Type B pancreatic cell (in vitro differentiated cells): ENCODE measurements at regions not wholly inside any gene's neighbourhood (a gene's known extent, or its start where the extent isn't known, plus 50 kb on each side); places are given as distances from the start of the nearest gene placed in this dataset.

Experiments used
- DNase-seq: peaks from one replicate; pipeline ENCODE4 v3.0.0; 2021; ENCODE audit warnings: mixed read lengths; ENCODE audit not compliant: unreplicated experiment; ENCODE audit errors: extremely low spot score
- H3K27ac Mint-ChIP-seq: 2 replicates; pipeline ENCODE4 v1.8.0; 2021; ENCODE audit warnings: mild to moderate bottlenecking, mixed read lengths
- H3K27me3 Mint-ChIP-seq: 2 replicates; pipeline ENCODE4 v1.8.0; 2021; ENCODE audit warnings: mixed read lengths
- H3K36me3 Mint-ChIP-seq: 2 replicates; pipeline ENCODE4 v1.8.0; 2021; ENCODE audit warnings: mixed read lengths
- H3K4me1 Mint-ChIP-seq: one replicate; pipeline ENCODE4 v1.8.0; 2021; ENCODE audit warnings: mixed read lengths; ENCODE audit not compliant: unreplicated experiment
- H3K4me3 Mint-ChIP-seq: 2 replicates; pipeline ENCODE4 v1.8.0; 2021; ENCODE audit warnings: mild to moderate bottlenecking, mixed read lengths
- H3K9me3 Mint-ChIP-seq: 2 replicates; pipeline ENCODE4 v1.8.0; 2021; ENCODE audit warnings: mixed read lengths
- CTCF ChIP-seq: fragments of 200-600 bp; sonication (generic); conservative IDR thresholded peaks from 2 replicates; pipeline ENCODE4 v1.5.0; 2021; ENCODE audit warnings: antibody characterized with exemption, mild to moderate bottlenecking

- Mint-ChIP-seq H3K4me3 (no peak overlapping the region), H3K36me3 (no peaks in the 10 kb centered on the region), H3K27me3 (no peaks in the 10 kb centered on the region), H3K27ac (no peak overlapping the region), H3K9me3 (peaks cover 5% of the 10 kb centered on the region), H3K4me1 (peaks cover 24% of the 10 kb centered on the region)
- DNase-seq, result no peak
- TF ChIP-seq CTCF, result no peak
Measured at GRCh38 chr9:1462626-1463308, 412.6 kb downstream of the DMRT2 start.

DNA sequence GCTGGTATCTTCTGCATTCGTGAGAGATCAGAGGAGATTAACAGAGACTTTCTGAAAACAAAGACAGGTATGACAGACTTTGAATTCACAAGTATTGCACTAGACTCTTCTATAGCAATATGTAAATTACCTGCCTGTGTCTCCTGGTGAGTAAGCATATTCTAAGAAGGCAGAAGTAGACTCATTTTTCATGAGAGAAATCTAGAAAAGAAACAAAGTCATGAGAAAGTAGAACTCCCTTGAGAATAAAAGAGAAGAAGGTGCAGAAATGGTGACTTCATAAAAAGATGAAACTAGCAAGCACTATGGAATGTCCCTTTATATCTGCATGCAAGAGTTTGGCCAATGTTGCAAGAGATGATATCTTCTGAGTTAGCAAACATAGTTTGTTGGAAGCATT lies 419.8 kb downstream of the DMRT2 start:
- no peak overlapping the region for H3K27ac Mint-ChIP-seq
- H3K36me3 Mint-ChIP-seq, result no peaks in the 10 kb centered on the region
- H3K4me1 Mint-ChIP-seq, result no peaks in the 10 kb centered on the region
- no peak for DNase-seq
- TF ChIP-seq CTCF, result no peak
- no peaks in the 10 kb centered on the region for H3K27me3 Mint-ChIP-seq
- no peaks in the 10 kb centered on the region for H3K9me3 Mint-ChIP-seq
- no peak overlapping the region for H3K4me3 Mint-ChIP-seq

- Mint-ChIP-seq H3K27me3 (no peaks in the 10 kb centered on the region), H3K27ac (no peak overlapping the region), H3K4me1 (no peaks in the 10 kb centered on the region), H3K36me3 (no peaks in the 10 kb centered on the region), H3K9me3 (peaks cover 7% of the 10 kb centered on the region), H3K4me3 (no peak overlapping the region)
- TF ChIP-seq CTCF, result no peak
- DNase-seq, result no peak
Measured at GRCh38 chr9:1473956-1474634, 423.9 kb downstream of the DMRT2 start.

- no peak for TF ChIP-seq CTCF
- no peak for DNase-seq
Measured at GRCh38 chr9:1474671-1475070, 424.5 kb downstream of the DMRT2 start.

DNA sequence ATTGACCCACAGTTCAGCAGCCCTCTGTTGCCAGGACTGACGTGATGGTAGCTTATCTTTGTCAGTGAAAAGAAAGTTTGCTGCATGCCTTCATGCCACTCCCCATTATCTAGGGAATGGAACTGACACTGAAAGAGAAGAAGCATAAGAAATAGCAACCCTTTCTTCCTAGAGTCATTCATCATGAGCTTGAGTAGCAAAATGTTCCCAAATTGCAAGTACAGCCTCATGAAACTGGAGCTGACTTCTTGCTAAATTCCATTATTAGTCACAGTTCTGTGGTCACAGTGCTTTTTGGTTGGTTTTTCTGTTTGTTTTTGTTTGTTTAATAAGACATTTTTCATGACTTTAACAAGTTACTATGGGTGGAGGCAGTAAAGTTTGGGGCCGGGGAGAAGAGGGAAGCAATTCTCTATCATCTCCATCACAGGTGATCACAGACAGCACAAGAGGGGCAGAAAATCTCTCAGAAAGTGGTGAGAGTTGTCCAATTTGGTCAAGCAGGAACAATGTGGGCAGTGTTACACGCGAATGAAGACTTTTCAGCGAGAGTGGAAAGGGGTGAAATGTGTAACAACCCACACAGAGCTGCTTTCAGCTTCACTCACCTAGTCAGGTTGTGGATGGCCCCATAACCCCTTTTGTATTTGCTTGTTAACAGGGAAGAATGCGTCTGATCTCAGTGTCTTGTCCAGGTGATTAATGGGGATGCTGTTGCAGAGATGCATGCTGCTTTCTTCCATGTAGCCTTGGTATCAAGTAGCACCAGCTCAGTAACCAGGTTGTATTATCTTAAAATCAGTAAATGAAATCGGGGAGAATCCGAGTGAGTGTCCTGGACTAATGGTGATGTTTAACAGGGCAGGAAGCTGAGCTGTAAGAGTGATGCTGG lies 440.4 kb downstream of the DMRT2 start:
- Mint-ChIP-seq H3K27ac (peak overlapping the region; percentile 94), H3K4me1 (peaks cover 26% of the 10 kb centered on the region), H3K36me3 (peaks cover 7% of the 10 kb centered on the region), H3K9me3 (peaks cover 9% of the 10 kb centered on the region), H3K4me3 (peak overlapping the region; percentile 72), H3K27me3 (no peaks in the 10 kb centered on the region)
- no peak for DNase-seq
- TF ChIP-seq CTCF, result no peak

More at GRCh38 chr9:1474671-1475070, 424.5 kb downstream of the DMRT2 start:
- H3K4me1 Mint-ChIP-seq, result no peaks in the 10 kb centered on the region
- H3K4me3 Mint-ChIP-seq, result no peak overlapping the region
- H3K9me3 Mint-ChIP-seq, result peaks cover 7% of the 10 kb centered on the region
- no peaks in the 10 kb centered on the region for H3K27me3 Mint-ChIP-seq
- H3K27ac Mint-ChIP-seq, result no peak overlapping the region
- no peaks in the 10 kb centered on the region for H3K36me3 Mint-ChIP-seq
